CD8-positive, alpha-beta memory T cell (primary cell): ENCODE measurements at regions not wholly inside any gene's neighbourhood (a gene's known extent, or its start where the extent isn't known, plus 50 kb on each side); places are given as distances from the start of the nearest gene placed in this dataset.
A peak's percentile ranks its signal among the peaks of the same experiment; 100 is the strongest.
"Not testable (repeated sequence)": the region's sequence is repeated elsewhere in the genome, so short reads cannot be mapped to it uniquely, and the experiment has no call there.

Experiments
- CTCF ChIA-PET: fragments of 350-600 bp; sonication (Branson Sonifier 250); formaldehyde crosslinking; loops from one replicate; lab custom pipeline; 2021; ENCODE audit warnings: antibody characterized with exemption; lab: Charles Lee
- POLR2A ChIA-PET: fragments of 350-600 bp; sonication (Branson Sonifier 250); formaldehyde crosslinking; loops from one replicate; lab custom pipeline; 2021; ENCODE audit warnings: antibody characterized with exemption; lab: Charles Lee
- DNase-seq, 5 donors: peaks; one replicate each; pipeline versions ENCODE4 v3.0.0 to v3.0.0-alpha.2; 2020 to 2022; ENCODE audit warnings: mixed read lengths in 1 of 5
- H3K27ac ChIP-seq: one replicate; pipeline ENCODE4 v1.7.0; 2013; ENCODE audit warnings: low read depth, mild to moderate bottlenecking, low read length, moderate library complexity
- H3K27me3 ChIP-seq: 2 replicates; pipeline ENCODE4 v1.7.0; 2013; ENCODE audit warnings: low read length, mild to moderate bottlenecking; ENCODE audit not compliant: insufficient read depth, poor library complexity, severe bottlenecking
- H3K36me3 ChIP-seq: 2 replicates; pipeline ENCODE4 v1.7.0; 2013; ENCODE audit warnings: mild to moderate bottlenecking, low read length, moderate library complexity; ENCODE audit not compliant: insufficient read depth
- H3K4me1 ChIP-seq: 2 replicates; pipeline ENCODE4 v1.7.0; 2013; ENCODE audit warnings: mild to moderate bottlenecking, low read length, moderate library complexity; ENCODE audit not compliant: insufficient read depth
- H3K4me3 ChIP-seq: 2 replicates; pipeline ENCODE4 v1.7.0; 2013; ENCODE audit warnings: mild to moderate bottlenecking, low read length
- H3K9me3 ChIP-seq: 2 replicates; pipeline ENCODE4 v1.7.0; 2013; ENCODE audit warnings: mild to moderate bottlenecking, low read length
- H3K27ac Mint-ChIP-seq, 8 donors: one replicate each; pipeline ENCODE4 v1.8.0; 2020 to 2021; ENCODE audit warnings: mixed read lengths in 8 of 8, mild to moderate bottlenecking in 6 of 8, inconsistent platforms in 3 of 8, moderate library complexity in 3 of 8
- H3K27me3 Mint-ChIP-seq, 2 donors: one replicate each; pipeline ENCODE4 v1.8.0; 2020 to 2021; ENCODE audit warnings: mixed read lengths in 2 of 2, mild to moderate bottlenecking in 1 of 2, moderate library complexity in 1 of 2
- H3K36me3 Mint-ChIP-seq, 3 donors: one replicate each; pipeline ENCODE4 v1.8.0; 2020 to 2021; ENCODE audit warnings: mixed read lengths in 3 of 3, inconsistent platforms in 1 of 3, mild to moderate bottlenecking in 1 of 3
- H3K4me1 Mint-ChIP-seq, 3 donors: one replicate each; pipeline ENCODE4 v1.8.0; 2020 to 2021; ENCODE audit warnings: mixed read lengths in 3 of 3, inconsistent platforms in 1 of 3, mild to moderate bottlenecking in 1 of 3
- H3K4me3 Mint-ChIP-seq, 7 donors: one replicate each; pipeline ENCODE4 v1.8.0; 2020 to 2021; ENCODE audit warnings: mixed read lengths in 7 of 7, mild to moderate bottlenecking in 6 of 7, moderate library complexity in 4 of 7, inconsistent platforms in 2 of 7
- H3K9me3 Mint-ChIP-seq, 5 donors: one replicate each; pipeline ENCODE4 v1.8.0; 2020 to 2022; ENCODE audit warnings: mixed read lengths in 5 of 5, mild to moderate bottlenecking in 3 of 5, moderate library complexity in 2 of 5, inconsistent platforms in 1 of 5

- Mint-ChIP-seq H3K36me3 (no peaks in the 10 kb centered on the region), H3K27ac (no peak overlapping the region), H3K4me1 (no peaks in the 10 kb centered on the region), H3K4me3 (no peak overlapping the region), H3K9me3 (peaks cover 0 to 3% (median 0%) of the 10 kb centered on the region in 5 donors), H3K27me3 (peaks cover 0 to 9% of the 10 kb centered on the region in 2 donors)
- H3K4me3 ChIP-seq = no peak overlapping the region
- no peaks in the 10 kb centered on the region for H3K9me3 ChIP-seq
- POLR2A ChIA-PET = no interaction called here
- H3K36me3 ChIP-seq = no peaks in the 10 kb centered on the region
- DNase-seq = no peak
- H3K27ac ChIP-seq = no peak overlapping the region
- no peaks in the 10 kb centered on the region for H3K27me3 ChIP-seq
- CTCF ChIA-PET = no interaction called here
- H3K4me1 ChIP-seq = no peaks in the 10 kb centered on the region
Measured at GRCh38 chr4:25509646-25510045, 132.6 kb downstream of the ANAPC4 start.

- H3K9me3 ChIP-seq, H3K4me3 ChIP-seq, DNase-seq, CTCF ChIA-PET, H3K36me3 Mint-ChIP-seq, H3K4me1 ChIP-seq, H3K27ac ChIP-seq, H3K27me3 ChIP-seq, H3K4me3 Mint-ChIP-seq, H3K9me3 Mint-ChIP-seq, H3K27ac Mint-ChIP-seq, POLR2A ChIA-PET, H3K36me3 ChIP-seq, H3K4me1 Mint-ChIP-seq: not testable (repeated sequence)
- H3K27me3 Mint-ChIP-seq = peaks cover 4 to 16% of the 10 kb centered on the region in 2 donors
Measured at GRCh38 chr4:25511823-25512222, 134.8 kb downstream of the ANAPC4 start.

- Histone ChIP-seq H3K4me3 (no peak overlapping the region), H3K27me3 (no peaks in the 10 kb centered on the region), H3K36me3 (no peaks in the 10 kb centered on the region), H3K9me3 (no peaks in the 10 kb centered on the region), H3K4me1 (no peaks in the 10 kb centered on the region), H3K27ac (no peak overlapping the region)
- no peak overlapping the region for H3K4me3 Mint-ChIP-seq
- ChIA-PET POLR2A (no interaction called here), CTCF (no interaction called here)
- DNase-seq = no peak
- H3K4me1 Mint-ChIP-seq = no peaks in the 10 kb centered on the region
- H3K27ac Mint-ChIP-seq = no peak overlapping the region
- no peaks in the 10 kb centered on the region for H3K36me3 Mint-ChIP-seq
- H3K9me3 Mint-ChIP-seq = no peaks in the 10 kb centered on the region
- peaks cover 4 to 24% of the 10 kb centered on the region in 2 donors for H3K27me3 Mint-ChIP-seq
Measured at GRCh38 chr4:25513814-25514213, 136.8 kb downstream of the ANAPC4 start.

- ChIA-PET POLR2A (no interaction called here), CTCF (no interaction called here)
- H3K36me3 ChIP-seq = no peaks in the 10 kb centered on the region
- no peaks in the 10 kb centered on the region for H3K4me1 Mint-ChIP-seq
- no peak overlapping the region for H3K27ac ChIP-seq
- H3K36me3 Mint-ChIP-seq = no peaks in the 10 kb centered on the region
- DNase-seq = no peak
- no peaks in the 10 kb centered on the region for H3K9me3 ChIP-seq
- no peak overlapping the region for H3K4me3 Mint-ChIP-seq
- no peak overlapping the region for H3K27ac Mint-ChIP-seq
- no peaks in the 10 kb centered on the region for H3K27me3 ChIP-seq
- H3K4me3 ChIP-seq = no peak overlapping the region
- H3K27me3 Mint-ChIP-seq = peaks cover 10 to 17% of the 10 kb centered on the region in 2 donors
- H3K9me3 Mint-ChIP-seq = no peaks in the 10 kb centered on the region
- no peaks in the 10 kb centered on the region for H3K4me1 ChIP-seq
Measured at GRCh38 chr4:25523405-25523804, 132.2 kb upstream of the SLC34A2 start.

GRCh38 chr4:25524663-25525062 is 131.0 kb upstream of the SLC34A2 start:
- CTCF ChIA-PET = interaction anchor here (1.0 kb wide), 1 partner anchor 9 kb away, joined by 3 read pairs; no protein-coding TSS in a partner anchor

GRCh38 chr4:25525896-25526295 is 129.8 kb upstream of the SLC34A2 start:
- DNase-seq = no peak
- CTCF ChIA-PET = no interaction called here

More at GRCh38 chr4:25524663-25525062, 131.0 kb upstream of the SLC34A2 start:
- Mint-ChIP-seq H3K27me3 (peaks cover 10 to 18% of the 10 kb centered on the region in 2 donors), H3K27ac (no peak overlapping the region), H3K4me1 (no peaks in the 10 kb centered on the region), H3K9me3 (no peaks in the 10 kb centered on the region), H3K36me3 (no peaks in the 10 kb centered on the region), H3K4me3 (no peak overlapping the region)
- Histone ChIP-seq H3K27me3 (no peaks in the 10 kb centered on the region), H3K9me3 (no peaks in the 10 kb centered on the region), H3K36me3 (no peaks in the 10 kb centered on the region), H3K4me1 (no peaks in the 10 kb centered on the region), H3K4me3 (no peak overlapping the region), H3K27ac (no peak overlapping the region)
- POLR2A ChIA-PET = no interaction called here
- DNase-seq = no peak

GRCh38 chr4:25527034-25527433 is 128.6 kb upstream of the SLC34A2 start:
- ChIA-PET CTCF (no interaction called here), POLR2A (no interaction called here)
- Mint-ChIP-seq H3K27ac (no peak overlapping the region), H3K4me3 (no peak overlapping the region), H3K4me1 (no peaks in the 10 kb centered on the region), H3K9me3 (no peaks in the 10 kb centered on the region), H3K27me3 (peaks cover 13 to 19% of the 10 kb centered on the region in 2 donors), H3K36me3 (no peaks in the 10 kb centered on the region)
- no peaks in the 10 kb centered on the region for H3K27me3 ChIP-seq
- H3K27ac ChIP-seq = no peak overlapping the region
- no peaks in the 10 kb centered on the region for H3K36me3 ChIP-seq
- H3K4me3 ChIP-seq = no peak overlapping the region
- H3K4me1 ChIP-seq = no peaks in the 10 kb centered on the region
- DNase-seq = no peak
- no peaks in the 10 kb centered on the region for H3K9me3 ChIP-seq

More at GRCh38 chr4:25525896-25526295, 129.8 kb upstream of the SLC34A2 start:
- H3K9me3 Mint-ChIP-seq = no peaks in the 10 kb centered on the region
- peaks cover 14 to 15% of the 10 kb centered on the region in 2 donors for H3K27me3 Mint-ChIP-seq
- Histone ChIP-seq H3K36me3 (no peaks in the 10 kb centered on the region), H3K9me3 (no peaks in the 10 kb centered on the region), H3K4me3 (no peak overlapping the region), H3K4me1 (no peaks in the 10 kb centered on the region), H3K27me3 (no peaks in the 10 kb centered on the region), H3K27ac (no peak overlapping the region)
- H3K27ac Mint-ChIP-seq = peak overlapping the region in 1 of 8 donors; percentile 57
- H3K4me1 Mint-ChIP-seq = no peaks in the 10 kb centered on the region
- no peak overlapping the region for H3K4me3 Mint-ChIP-seq
- no peaks in the 10 kb centered on the region for H3K36me3 Mint-ChIP-seq
- POLR2A ChIA-PET = no interaction called here

GRCh38 chr4:25528391-25528790 is 127.3 kb upstream of the SLC34A2 start:
- ChIA-PET POLR2A (no interaction called here), CTCF (no interaction called here)
- no peaks in the 10 kb centered on the region for H3K9me3 Mint-ChIP-seq
- Histone ChIP-seq H3K27ac (no peak overlapping the region), H3K4me3 (no peak overlapping the region), H3K27me3 (peaks cover 1% of the 10 kb centered on the region), H3K9me3 (no peaks in the 10 kb centered on the region), H3K4me1 (no peaks in the 10 kb centered on the region), H3K36me3 (no peaks in the 10 kb centered on the region)
- no peak for DNase-seq
- peak overlapping the region in 1 of 8 donors; percentile 57 for H3K27ac Mint-ChIP-seq
- H3K4me1 Mint-ChIP-seq = no peaks in the 10 kb centered on the region
- peaks cover 10 to 15% of the 10 kb centered on the region in 2 donors for H3K27me3 Mint-ChIP-seq
- no peaks in the 10 kb centered on the region for H3K36me3 Mint-ChIP-seq
- H3K4me3 Mint-ChIP-seq = no peak overlapping the region
